HFFc6 (cell line): ENCODE measurements at regions not wholly inside any gene's neighbourhood (a gene's known extent, or its start where the extent isn't known, plus 50 kb on each side); places are given as distances from the start of the nearest gene placed in this dataset.

Experiments
- DNase-seq: peaks from one replicate; pipeline ENCODE4 v3.0.0-alpha.2; 2018
- H3K27ac Mint-ChIP-seq: 2 replicates; pipeline ENCODE4 v1.8.0; 2020; ENCODE audit warnings: mild to moderate bottlenecking, mixed read lengths
- H3K27me3 Mint-ChIP-seq: 2 replicates; pipeline ENCODE4 v1.8.0; 2021; ENCODE audit warnings: mild to moderate bottlenecking, moderate library complexity, mixed read lengths; ENCODE audit not compliant: insufficient read depth
- H3K36me3 Mint-ChIP-seq: 2 replicates; pipeline ENCODE4 v1.8.0; 2021; ENCODE audit warnings: low read depth, mixed read lengths
- H3K4me1 Mint-ChIP-seq: 2 replicates; pipeline ENCODE4 v1.8.0; 2020; ENCODE audit warnings: low read depth, mixed read lengths
- H3K4me3 Mint-ChIP-seq: 2 replicates; pipeline ENCODE4 v1.8.0; 2020; ENCODE audit warnings: mild to moderate bottlenecking, moderate library complexity, mixed read lengths
- H3K9me3 Mint-ChIP-seq: 2 replicates; pipeline ENCODE4 v1.8.0; 2020; ENCODE audit warnings: mild to moderate bottlenecking, mixed read lengths
- TF ChIP-seq, protein P1 (sequence below): fragments of 200-600 bp; sonication (generic); IDR thresholded peaks from 2 replicates; pipeline ENCODE4 v1.5.0; 2021; ENCODE audit warnings: antibody characterized with exemption, mild to moderate bottlenecking

DNA sequence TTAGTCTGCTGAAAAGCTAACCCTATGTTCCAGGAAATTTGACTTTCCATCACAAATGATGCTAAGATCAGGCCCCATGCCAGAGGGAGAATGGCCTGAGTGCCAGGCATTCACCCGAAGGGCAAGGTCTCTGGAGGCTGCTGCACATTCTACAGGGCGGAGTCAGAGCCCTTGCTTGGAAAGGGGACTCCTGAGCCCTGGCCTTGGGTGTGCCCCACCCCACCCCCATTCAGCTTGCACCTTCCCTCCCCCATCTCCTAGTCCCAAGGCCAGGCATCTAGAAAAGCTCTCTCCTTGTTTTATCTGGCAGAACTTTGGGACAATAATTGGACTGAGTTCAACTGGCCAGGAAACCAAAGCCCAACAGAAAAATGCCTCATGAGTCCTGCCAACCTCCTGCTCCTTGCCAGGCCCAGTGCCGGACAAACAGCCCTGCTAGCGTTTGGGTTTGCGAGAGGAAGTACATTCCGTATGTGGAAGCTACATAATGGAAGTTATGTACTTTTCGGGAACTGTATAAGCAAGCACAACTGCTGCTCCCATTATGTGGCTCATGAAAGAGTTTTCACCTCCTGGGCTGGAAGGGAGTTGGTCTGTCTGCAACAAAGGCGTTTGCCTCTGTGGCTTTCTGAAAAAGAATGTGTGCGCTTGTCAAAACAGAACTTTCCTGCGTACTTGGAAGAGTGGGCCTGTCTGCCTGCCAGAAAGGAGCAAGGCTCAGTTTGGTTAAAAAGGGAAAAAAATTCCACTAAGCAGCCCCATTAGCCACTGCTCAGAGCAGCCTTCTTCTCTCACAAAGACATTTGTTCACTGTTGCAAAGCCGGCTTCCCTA is 321.5 kb upstream of the CTNNB1 start:
- TF ChIP-seq, protein P1, sequence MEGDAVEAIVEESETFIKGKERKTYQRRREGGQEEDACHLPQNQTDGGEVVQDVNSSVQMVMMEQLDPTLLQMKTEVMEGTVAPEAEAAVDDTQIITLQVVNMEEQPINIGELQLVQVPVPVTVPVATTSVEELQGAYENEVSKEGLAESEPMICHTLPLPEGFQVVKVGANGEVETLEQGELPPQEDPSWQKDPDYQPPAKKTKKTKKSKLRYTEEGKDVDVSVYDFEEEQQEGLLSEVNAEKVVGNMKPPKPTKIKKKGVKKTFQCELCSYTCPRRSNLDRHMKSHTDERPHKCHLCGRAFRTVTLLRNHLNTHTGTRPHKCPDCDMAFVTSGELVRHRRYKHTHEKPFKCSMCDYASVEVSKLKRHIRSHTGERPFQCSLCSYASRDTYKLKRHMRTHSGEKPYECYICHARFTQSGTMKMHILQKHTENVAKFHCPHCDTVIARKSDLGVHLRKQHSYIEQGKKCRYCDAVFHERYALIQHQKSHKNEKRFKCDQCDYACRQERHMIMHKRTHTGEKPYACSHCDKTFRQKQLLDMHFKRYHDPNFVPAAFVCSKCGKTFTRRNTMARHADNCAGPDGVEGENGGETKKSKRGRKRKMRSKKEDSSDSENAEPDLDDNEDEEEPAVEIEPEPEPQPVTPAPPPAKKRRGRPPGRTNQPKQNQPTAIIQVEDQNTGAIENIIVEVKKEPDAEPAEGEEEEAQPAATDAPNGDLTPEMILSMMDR, result no peak
- H3K36me3 Mint-ChIP-seq, result 0 out of 2 replicates have a peak, but pooled peaks cover 5% of the 10 kb centered on the region
- H3K9me3 Mint-ChIP-seq, result peaks cover 60% of the 10 kb centered on the region
- no peaks in the 10 kb centered on the region for H3K4me1 Mint-ChIP-seq
- no peak for DNase-seq
- no peak overlapping the region for H3K4me3 Mint-ChIP-seq
- no peak overlapping the region for H3K27ac Mint-ChIP-seq
- no peaks in the 10 kb centered on the region; the same call in 1 of the 2 replicates for H3K27me3 Mint-ChIP-seq

DNA sequence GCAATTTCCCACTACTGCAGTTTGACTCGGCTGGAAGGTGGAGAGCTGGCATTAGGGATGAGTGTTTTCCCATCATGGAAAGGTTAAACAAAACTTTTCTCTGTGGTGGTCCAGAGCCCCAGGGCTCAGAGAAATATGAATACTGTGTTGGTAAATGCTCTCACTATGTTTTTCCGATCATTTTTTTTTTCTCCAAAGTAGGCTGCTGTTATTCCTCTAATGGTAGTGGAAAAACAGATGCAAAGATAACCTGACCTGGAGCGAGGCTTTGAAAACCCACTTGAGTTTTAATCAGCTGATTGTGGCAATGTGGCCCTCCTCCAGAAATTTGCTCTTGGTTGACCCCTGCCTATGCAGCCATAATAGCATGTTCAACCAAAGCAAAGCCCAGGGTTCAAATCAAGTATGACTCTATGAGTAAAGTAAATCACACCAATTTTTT is 320.8 kb upstream of the CTNNB1 start:
- Mint-ChIP-seq H3K4me3 (no peak overlapping the region), H3K36me3 (0 out of 2 replicates have a peak, but pooled peaks cover 8% of the 10 kb centered on the region), H3K27me3 (no peaks in the 10 kb centered on the region; the same call in 1 of the 2 replicates), H3K27ac (no peak overlapping the region), H3K9me3 (peaks cover 63% of the 10 kb centered on the region), H3K4me1 (no peaks in the 10 kb centered on the region)
- TF ChIP-seq, protein P1, result no peak
- no peak for DNase-seq

DNA sequence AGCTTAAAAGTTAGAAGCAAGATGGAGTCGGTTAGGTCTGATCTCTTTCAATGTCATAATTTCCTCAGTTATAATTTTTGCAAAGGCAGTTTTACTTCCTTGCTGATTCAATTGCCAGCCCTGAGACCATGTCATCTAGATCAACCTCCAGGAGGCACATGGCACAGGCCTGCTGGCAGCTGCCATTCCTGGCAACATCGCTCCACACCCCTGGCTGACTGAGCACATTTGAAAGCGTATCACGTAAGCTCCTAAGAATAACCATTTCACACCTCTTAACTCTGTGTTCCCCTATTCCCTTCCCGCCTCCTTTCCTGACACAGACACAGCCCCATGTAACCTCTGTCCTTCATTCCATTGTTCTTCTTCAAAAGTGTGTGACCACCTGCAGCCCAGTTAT is 313.9 kb upstream of the CTNNB1 start:
- no peak for DNase-seq
- Mint-ChIP-seq H3K4me1 (no peaks in the 10 kb centered on the region), H3K9me3 (peaks cover 43% of the 10 kb centered on the region), H3K4me3 (no peak overlapping the region), H3K27me3 (no peaks in the 10 kb centered on the region), H3K36me3 (0 out of 2 replicates have a peak, but pooled peaks cover 4% of the 10 kb centered on the region), H3K27ac (no peak overlapping the region)
- TF ChIP-seq, protein P1, result no peak

DNA sequence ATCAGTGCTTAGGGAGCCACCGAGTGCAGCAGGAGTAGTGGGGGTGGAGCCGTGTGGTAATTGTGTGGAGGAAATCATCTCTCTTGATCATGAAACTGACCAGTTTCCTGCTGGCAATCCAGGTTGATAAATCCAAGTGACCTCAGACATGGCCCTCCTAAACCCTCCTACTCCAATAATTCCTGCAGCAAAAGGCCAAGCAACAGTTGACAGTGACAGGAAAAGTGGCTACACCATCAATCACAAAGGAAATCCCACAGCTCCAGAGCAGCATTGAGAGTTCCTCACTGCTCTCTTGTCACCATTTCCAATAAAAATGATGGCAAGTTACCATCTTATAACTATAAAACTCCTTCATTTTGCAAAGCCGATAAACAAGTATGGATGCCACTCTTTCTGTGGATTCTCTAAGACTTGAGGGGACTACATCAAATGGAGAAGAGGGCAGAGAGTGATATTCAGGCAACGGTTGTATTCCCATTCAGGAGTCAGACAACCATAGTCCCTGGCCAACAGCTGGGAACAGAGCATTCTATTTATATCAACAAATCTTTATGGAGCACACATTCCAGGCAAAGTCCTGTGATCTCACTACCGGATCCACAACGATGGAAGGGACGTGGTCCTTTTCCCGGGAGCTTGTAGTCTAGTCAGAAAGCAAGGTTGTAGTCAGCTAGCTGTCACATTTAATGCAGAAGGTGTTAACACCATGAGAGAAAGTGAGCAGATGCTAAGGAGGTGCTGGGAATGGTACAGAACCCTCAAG is 312.5 kb upstream of the CTNNB1 start:
- H3K9me3 Mint-ChIP-seq, result peaks cover 37% of the 10 kb centered on the region
- H3K36me3 Mint-ChIP-seq, result 0 out of 2 replicates have a peak, but pooled peaks cover 4% of the 10 kb centered on the region
- TF ChIP-seq, protein P1, result no peak
- H3K27me3 Mint-ChIP-seq, result no peaks in the 10 kb centered on the region
- no peaks in the 10 kb centered on the region for H3K4me1 Mint-ChIP-seq
- DNase-seq, result no peak
- no peak overlapping the region for H3K27ac Mint-ChIP-seq
- no peak overlapping the region for H3K4me3 Mint-ChIP-seq

DNA sequence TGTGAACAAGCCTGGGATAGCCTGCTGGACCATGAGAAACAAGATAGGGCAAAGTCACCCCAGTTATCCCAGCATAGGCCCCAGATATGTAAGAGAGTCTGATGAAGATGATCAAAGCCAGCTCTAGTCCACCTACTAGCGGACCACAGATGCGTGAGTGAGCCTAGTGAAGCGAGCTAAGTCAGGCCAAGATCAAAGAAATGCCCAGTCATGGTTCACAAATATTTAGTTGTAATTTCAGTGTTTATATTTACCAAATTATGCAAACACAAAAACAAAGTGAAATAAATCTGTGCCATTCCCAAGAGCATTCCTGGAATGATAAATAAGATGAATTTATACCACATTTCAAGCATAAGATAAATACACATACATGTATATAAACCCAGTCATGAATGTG is 308.1 kb upstream of the CTNNB1 start:
- Mint-ChIP-seq H3K36me3 (no peaks in the 10 kb centered on the region), H3K27me3 (no peaks in the 10 kb centered on the region; the same call in 1 of the 2 replicates), H3K9me3 (peaks cover 26% of the 10 kb centered on the region), H3K4me3 (no peak overlapping the region), H3K4me1 (no peaks in the 10 kb centered on the region), H3K27ac (no peak overlapping the region)
- DNase-seq, result no peak
- TF ChIP-seq, protein P1, result no peak
